ENCODE measurements at regions not wholly inside any gene's neighbourhood (a gene's known extent, or its start where the extent isn't known, plus 50 kb on each side); places are given as distances from the start of the nearest gene placed in this dataset.

DNA sequence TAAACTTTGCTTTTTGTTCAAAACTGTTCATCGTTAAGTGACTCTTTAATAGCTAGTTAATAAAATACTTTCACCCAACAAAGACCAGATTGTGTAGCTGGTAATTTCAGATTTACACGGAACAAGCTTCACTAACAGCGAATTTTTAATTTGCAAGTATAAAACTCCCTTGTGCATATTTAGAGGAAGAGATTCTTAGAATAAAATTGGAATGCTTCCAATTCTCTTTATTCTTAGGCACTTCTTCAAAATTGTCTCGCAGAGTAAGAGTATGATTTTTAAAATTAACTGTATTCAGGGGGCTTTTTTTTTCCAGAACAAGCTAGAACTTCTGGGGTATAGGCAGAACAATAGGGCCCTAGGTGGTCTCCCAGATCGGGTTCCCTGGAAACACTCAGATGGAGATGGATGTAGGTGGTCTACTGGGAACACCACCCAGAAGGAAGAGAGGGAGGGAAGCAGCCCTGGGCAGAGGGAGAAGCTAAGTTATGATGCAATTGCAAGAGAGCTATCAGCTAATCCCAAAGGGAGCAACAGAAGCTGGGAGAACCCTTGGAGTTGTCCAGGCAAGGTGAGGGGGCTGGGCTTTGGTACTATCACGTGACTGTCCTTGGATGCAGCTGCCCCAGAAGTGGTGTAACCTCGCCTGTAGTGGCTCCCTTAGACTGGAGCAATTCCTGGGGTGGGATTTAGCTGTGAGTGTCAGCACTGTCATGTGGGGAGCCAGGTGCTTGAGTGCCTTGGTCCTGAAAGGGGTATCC lies 151.7 kb upstream of the ASB18 start:
- H3K27ac ChIP-seq (replicated peaks), result no peak overlapping the region
- no peak overlapping the region for H3K4me3 ChIP-seq (replicated peaks; ENCODE audit: insufficient read depth, low read length)
- TF ChIP-seq POLR2AphosphoS5 (IDR thresholded peaks at IDR 0.05; ENCODE audit: low read depth) (no peak), GABPA (IDR thresholded peaks at IDR 0.05; ENCODE audit: low read depth) (no peak), CTCF (IDR thresholded peaks at IDR 0.05; ENCODE audit: insufficient read depth, low read length) (no peak), SPI1 (IDR thresholded peaks at IDR 0.05; ENCODE audit: borderline replicate concordance, low read depth) (no peak), REST (IDR thresholded peaks at IDR 0.05; ENCODE audit: insufficient replicate concordance, low read depth) (no peak)
- DNase-seq (ENCODE audit: low read depth in 1 of 2, low spot score in 1 of 2), result no peak
- H3K27me3 ChIP-seq (ENCODE audit: insufficient read depth, poor library complexity, severe bottlenecking), result no peaks in the 10 kb centered on the region

- Histone ChIP-seq H3K27ac (replicated peaks) (no peak overlapping the region), H3K4me3 (replicated peaks; ENCODE audit: insufficient read depth, low read length) (no peak overlapping the region), H3K27me3 (ENCODE audit: insufficient read depth, poor library complexity, severe bottlenecking) (no peaks in the 10 kb centered on the region)
- TF ChIP-seq REST (IDR thresholded peaks at IDR 0.05; ENCODE audit: insufficient replicate concordance, low read depth) (no peak), GABPA (IDR thresholded peaks at IDR 0.05; ENCODE audit: low read depth) (no peak), CTCF (IDR thresholded peaks at IDR 0.05; ENCODE audit: insufficient read depth, low read length) (no peak), POLR2AphosphoS5 (IDR thresholded peaks at IDR 0.05; ENCODE audit: low read depth) (no peak), SPI1 (IDR thresholded peaks at IDR 0.05; ENCODE audit: borderline replicate concordance, low read depth) (no peak)
- DNase-seq (ENCODE audit: low read depth in 1 of 2, low spot score in 1 of 2), result no peak
These were observed 152.5 kb upstream of the ACKR3 start for GRCh38 chr2:236417150-236417549.

DNA sequence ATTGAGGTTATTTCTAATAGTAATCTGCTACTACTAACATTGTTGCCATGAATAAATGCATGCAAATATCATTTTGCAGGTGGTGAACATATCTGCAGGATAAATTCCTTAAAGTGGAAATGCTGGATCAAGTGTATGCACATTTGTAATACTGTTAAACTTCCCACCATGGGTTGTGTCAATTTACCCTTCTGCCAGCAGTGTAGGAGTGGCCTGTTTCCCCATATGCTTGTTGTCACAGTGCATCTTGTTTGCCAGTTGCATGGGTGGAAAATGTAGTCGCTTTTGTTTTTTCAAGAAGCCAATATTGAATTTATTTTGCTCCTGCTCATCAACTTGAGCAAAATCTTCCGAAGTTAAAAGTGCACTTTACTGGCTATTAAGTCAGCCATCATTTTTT lies 139.0 kb upstream of the ACKR3 start:
- Histone ChIP-seq H3K27me3 (ENCODE audit: insufficient read depth, poor library complexity, severe bottlenecking) (no peaks in the 10 kb centered on the region), H3K4me3 (replicated peaks; ENCODE audit: insufficient read depth, low read length) (no peak overlapping the region), H3K27ac (replicated peaks) (no peak overlapping the region)
- DNase-seq (ENCODE audit: low read depth in 1 of 2, low spot score in 1 of 2), result no peak
- no peak for TF ChIP-seq CTCF (IDR thresholded peaks at IDR 0.05; ENCODE audit: insufficient read depth, low read length)
- no peak for TF ChIP-seq REST (IDR thresholded peaks at IDR 0.05; ENCODE audit: insufficient replicate concordance, low read depth)

Data from HL-60 (cell line).